ACHN (cell line): ENCODE measurements at regions not wholly inside any gene's neighbourhood (a gene's known extent, or its start where the extent isn't known, plus 50 kb on each side); places are given as distances from the start of the nearest gene placed in this dataset.

ENCODE experiments used
- DNase-seq: peaks from one replicate; pipeline ENCODE4 v3.0.0-alpha.2; 2015
- in situ Hi-C: cut with HindIII; loops from 2 replicates; pipeline ENCODE4 v1.10.0; 2017; ENCODE audit warnings: low sequenced_read_pairs, low pct_ligation_motif_present, low pct_unique_long_range_greater_than_20kb

GRCh38 chr22:48697694-48698276, 1129.9 kb downstream of the BRD1 start:
- no peak for DNase-seq
- in situ Hi-C loops, result no loop called here

DNA sequence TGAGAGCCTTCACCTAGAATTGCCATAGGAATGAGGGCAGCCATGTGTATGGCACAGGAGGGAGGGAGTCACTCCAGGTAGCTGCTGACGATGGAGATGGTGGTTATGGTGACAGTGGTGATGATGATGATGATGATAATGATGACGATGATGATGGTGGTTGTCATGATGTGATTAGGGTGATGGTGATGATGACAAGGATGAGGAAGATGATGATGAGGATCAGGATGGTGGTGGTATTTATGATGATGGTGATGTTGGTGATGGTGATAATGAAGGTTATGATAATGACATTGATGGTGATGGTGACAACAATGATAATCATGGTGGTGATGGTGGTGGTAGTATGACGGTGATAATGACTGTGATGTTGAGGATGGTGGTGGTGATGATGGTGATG, 1130.5 kb downstream of the BRD1 start:
- in situ Hi-C loops, result no loop called here
- no peak for DNase-seq

GRCh38 chr22:48696371-48696770, 1131.3 kb downstream of the BRD1 start:
- in situ Hi-C loops, result no loop called here
- DNase-seq, result no peak

- no peak for DNase-seq
- in situ Hi-C loops, result no loop called here
Observed at GRCh38 chr22:48695731-48696305, 1131.9 kb downstream of the BRD1 start.

DNA sequence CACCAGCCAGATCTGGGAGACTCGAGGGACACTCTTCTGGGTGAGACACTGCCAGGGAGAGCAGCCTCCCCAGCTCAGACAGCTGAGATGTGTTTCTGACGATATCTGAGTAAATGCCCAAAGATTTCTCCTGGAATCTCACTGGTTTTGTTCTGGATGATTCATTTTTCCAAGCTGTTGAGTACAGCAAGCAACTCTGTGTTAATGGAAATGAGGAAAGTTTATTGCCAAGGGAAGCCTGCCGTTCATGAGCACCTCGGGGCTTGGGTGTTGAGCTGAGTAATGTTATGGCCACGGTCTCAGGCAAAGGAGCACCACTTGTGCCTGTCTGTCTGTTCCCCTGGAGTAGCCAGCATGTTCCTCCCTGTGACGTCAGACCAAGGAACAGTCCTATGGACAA, 1132.4 kb downstream of the BRD1 start:
- DNase-seq, result no peak
- in situ Hi-C loops, result no loop called here

- DNase-seq, result no peak
- in situ Hi-C loops, result no loop called here
Observed at GRCh38 chr22:48694296-48694883, 1133.3 kb downstream of the BRD1 start.

- in situ Hi-C loops, result no loop called here
- no peak for DNase-seq
Observed at GRCh38 chr22:48693377-48694135, 1134.1 kb downstream of the BRD1 start.

DNA sequence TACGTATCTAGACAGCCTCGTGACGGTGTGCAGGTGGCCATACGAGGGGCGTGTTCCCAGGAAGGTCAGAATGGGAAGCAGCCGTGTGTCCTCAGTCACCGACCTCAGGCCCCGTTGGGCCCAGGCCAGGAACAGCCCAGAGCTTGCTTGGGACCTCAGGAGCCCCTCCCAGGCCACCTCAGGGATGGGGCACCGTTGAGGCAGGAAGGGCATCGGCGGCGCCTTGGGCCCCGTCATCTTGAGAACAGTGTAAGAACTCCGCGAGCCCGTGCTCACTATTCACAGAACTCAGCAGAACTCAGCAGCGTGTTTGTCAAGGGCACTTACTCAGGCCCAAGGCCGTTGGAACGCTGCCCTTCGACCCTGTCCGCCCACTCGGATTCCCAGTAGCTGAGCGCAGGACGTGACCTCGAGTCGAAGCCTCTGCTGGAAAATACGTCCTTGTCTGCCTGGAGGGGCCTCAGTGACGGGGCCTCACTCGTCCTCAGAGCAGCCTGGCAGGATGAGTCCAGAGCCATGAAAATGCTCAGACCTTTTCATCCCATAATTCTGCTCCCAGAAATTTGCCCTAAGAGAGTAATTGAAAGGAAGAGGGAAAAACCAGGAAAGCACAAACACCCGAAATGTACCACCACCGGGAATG, 1134.8 kb downstream of the BRD1 start:
- in situ Hi-C loops, result no loop called here
- DNase-seq, result no peak

- in situ Hi-C loops, result no loop called here
Observed at GRCh38 chr22:48691431-48691851, 1136.2 kb downstream of the BRD1 start.

DNA sequence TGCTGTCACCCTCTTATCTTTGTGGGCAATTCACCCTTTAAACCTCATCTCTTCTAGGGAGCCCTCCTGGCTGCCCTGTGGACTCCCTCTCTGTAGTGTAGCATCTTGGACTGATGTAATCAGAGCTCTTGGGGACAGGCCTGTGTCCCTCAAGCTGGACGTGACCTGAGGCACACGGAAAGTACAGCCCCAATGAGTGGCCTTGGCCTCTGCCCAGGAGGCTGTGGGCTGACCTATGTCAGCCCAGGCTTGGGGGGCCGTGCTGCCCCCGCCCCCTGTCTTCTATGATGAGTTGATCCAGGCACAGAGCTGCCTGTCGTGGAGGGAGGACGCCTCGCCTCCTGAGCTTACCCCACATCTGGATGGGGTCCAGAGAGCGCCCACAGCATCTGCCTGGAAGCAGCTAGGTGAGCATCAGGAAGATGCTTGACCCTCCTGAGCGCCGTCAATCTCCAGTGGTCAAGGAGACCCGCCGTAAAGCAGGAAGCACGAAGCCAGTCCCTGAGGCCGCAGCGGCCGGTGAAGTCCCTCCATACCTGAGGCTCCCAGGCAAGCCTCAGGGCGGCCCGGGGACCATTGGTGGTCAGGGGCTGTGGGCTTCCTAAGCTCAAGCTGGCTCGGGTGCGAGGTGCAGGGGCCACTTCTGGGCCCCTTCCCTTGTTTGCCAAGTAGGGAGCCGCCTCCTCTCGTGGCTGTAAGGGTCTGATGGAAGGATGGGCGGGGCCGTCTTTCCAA, 1136.9 kb downstream of the BRD1 start:
- in situ Hi-C loops, result no loop called here
- no peak for DNase-seq

More at GRCh38 chr22:48691431-48691851, 1136.2 kb downstream of the BRD1 start:
- no peak for DNase-seq

- no peak for DNase-seq
- in situ Hi-C loops, result no loop called here
Observed at GRCh38 chr22:48689206-48689605, 1138.5 kb downstream of the BRD1 start.

GRCh38 chr22:48688366-48688765, 1139.3 kb downstream of the BRD1 start:
- in situ Hi-C loops, result no loop called here
- no peak for DNase-seq

GRCh38 chr22:48687606-48688005, 1140.1 kb downstream of the BRD1 start:
- no peak for DNase-seq
- in situ Hi-C loops, result no loop called here

DNA sequence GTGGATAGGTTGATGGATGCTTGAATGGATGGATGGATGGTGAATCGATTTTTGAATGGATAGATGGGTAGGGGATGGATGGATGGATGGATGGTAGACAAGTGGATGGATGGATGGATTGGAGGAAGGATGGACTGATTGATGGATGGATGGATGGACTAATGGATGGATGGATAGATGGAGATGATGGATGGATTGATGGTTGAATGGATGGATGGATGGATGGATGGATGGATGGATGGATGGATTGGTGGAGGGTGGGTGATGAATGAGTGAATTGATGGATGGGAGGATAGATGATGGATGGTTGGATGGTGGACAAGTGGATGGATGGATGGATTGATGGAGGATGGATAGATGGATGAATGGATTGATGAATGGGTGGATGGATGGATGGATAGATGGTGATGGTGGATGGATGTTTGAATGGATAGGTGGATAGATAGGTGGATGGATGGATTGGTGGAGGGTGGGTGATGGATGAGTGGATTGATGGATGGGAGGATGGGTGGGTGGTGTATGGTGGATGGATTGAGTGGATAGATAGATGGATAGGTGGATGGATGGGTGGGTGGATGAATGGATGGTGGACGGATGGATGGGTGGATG, 1140.9 kb downstream of the BRD1 start:
- in situ Hi-C loops, result no loop called here
- no peak for DNase-seq

DNA sequence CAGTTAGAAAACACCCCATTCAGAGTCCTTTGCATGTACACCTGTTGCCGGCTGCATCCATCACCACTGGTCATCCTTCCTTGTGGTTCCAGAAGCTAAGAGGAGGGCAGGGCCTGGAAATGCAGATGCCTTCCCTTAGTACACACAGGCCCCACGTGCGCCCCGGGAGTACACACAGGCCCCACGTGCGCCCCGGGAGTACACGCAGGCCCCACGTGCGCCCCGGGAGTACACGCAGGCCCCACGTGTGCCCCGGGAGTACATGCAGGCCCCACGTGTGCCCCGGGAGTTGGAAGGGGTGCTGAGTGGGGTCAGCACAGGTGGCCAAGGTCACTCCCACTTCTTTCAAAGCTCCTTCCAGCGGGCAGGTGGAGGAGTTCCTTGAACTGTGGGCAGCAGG, 1141.9 kb downstream of the BRD1 start:
- DNase-seq, result no peak
- in situ Hi-C loops, result no loop called here

GRCh38 chr22:48683640-48684039, 1144.0 kb downstream of the BRD1 start:
- in situ Hi-C loops, result no loop called here

DNA sequence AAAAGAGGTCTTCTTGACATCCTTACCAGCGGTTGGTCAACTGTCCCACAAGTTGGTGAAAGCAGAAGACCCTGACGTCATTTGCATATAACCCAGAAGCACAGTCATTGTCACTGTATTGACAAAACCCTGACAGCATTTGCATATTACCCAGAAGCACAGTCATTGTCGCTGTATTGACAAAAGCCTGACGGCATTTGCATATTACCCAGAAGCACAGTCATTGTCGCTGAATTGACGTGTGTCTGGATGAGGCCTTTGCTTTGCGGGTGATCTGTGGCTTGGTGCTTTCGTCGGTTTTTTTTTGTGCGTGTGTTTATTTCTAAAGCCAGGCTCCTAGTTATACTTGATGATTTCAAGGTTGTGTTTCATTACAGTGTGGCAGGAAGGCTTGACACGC, 1145.2 kb downstream of the BRD1 start:
- in situ Hi-C loops, result no loop called here
- DNase-seq, result no peak

More at GRCh38 chr22:48683640-48684039, 1144.0 kb downstream of the BRD1 start:
- DNase-seq, result no peak

- DNase-seq, result no peak
- in situ Hi-C loops, result no loop called here
Observed at GRCh38 chr22:48680601-48681000, 1147.1 kb downstream of the BRD1 start.
